ENCODE measurements at regions not wholly inside any gene's neighbourhood (a gene's known extent, or its start where the extent isn't known, plus 50 kb on each side); places are given as distances from the start of the nearest gene placed in this dataset.

GRCh38 chr2:20929721-20930120, 106.8 kb upstream of the LDAH start:
- H3K27me3 ChIP-seq = no peaks in the 10 kb centered on the region
- H3K9me3 ChIP-seq = no peaks in the 10 kb centered on the region
- H3K4me3 ChIP-seq (ENCODE audit: low read depth, low read length) = no peak overlapping the region
- TF ChIP-seq CTCF (IDR thresholded peaks at IDR 0.05; ENCODE audit: low read depth, low read length) = no peak
- peaks cover 17% of the 10 kb centered on the region for H3K4me1 ChIP-seq
- H3K36me3 ChIP-seq = no peaks in the 10 kb centered on the region
- no peak for DNase-seq

- Histone ChIP-seq H3K4me3 (ENCODE audit: low read depth, low read length) (no peak overlapping the region), H3K27me3 (no peaks in the 10 kb centered on the region), H3K36me3 (no peaks in the 10 kb centered on the region), H3K4me1 (peaks cover 10% of the 10 kb centered on the region), H3K9me3 (no peaks in the 10 kb centered on the region)
- no peak for TF ChIP-seq CTCF (IDR thresholded peaks at IDR 0.05; ENCODE audit: low read depth, low read length)
- no peak for DNase-seq
Observed at GRCh38 chr2:20928617-20929016, 105.7 kb upstream of the LDAH start.

GRCh38 chr2:20925265-20925889, 102.5 kb upstream of the LDAH start:
- no peak for TF ChIP-seq CTCF (IDR thresholded peaks at IDR 0.05; ENCODE audit: low read depth, low read length)
- no peak overlapping the region for H3K4me3 ChIP-seq (ENCODE audit: low read depth, low read length)
- no peaks in the 10 kb centered on the region for H3K4me1 ChIP-seq
- no peaks in the 10 kb centered on the region for H3K27me3 ChIP-seq
- H3K36me3 ChIP-seq = no peaks in the 10 kb centered on the region
- no peaks in the 10 kb centered on the region for H3K9me3 ChIP-seq
- DNase-seq = no peak

- DNase-seq = no peak
- no peak for TF ChIP-seq CTCF (IDR thresholded peaks at IDR 0.05; ENCODE audit: low read depth, low read length)
- Histone ChIP-seq H3K36me3 (no peaks in the 10 kb centered on the region), H3K9me3 (no peaks in the 10 kb centered on the region), H3K27me3 (no peaks in the 10 kb centered on the region), H3K4me1 (peaks cover 6% of the 10 kb centered on the region; the same call in 1 of the 2 replicates), H3K4me3 (ENCODE audit: low read depth, low read length) (no peak overlapping the region)
Observed at GRCh38 chr2:20919297-20919800, 96.4 kb upstream of the LDAH start.

- no peak overlapping the region for H3K4me3 ChIP-seq (ENCODE audit: low read depth, low read length)
- no peak for TF ChIP-seq CTCF (IDR thresholded peaks at IDR 0.05; ENCODE audit: low read depth, low read length)
- peak; percentile 48 for DNase-seq
- no peaks in the 10 kb centered on the region for H3K36me3 ChIP-seq
- no peaks in the 10 kb centered on the region for H3K9me3 ChIP-seq
- peaks cover 6% of the 10 kb centered on the region; the same call in 1 of the 2 replicates for H3K4me1 ChIP-seq
- H3K27me3 ChIP-seq = no peaks in the 10 kb centered on the region
Observed at GRCh38 chr2:20917719-20918572, 95.0 kb upstream of the LDAH start.

GRCh38 chr2:20917287-20917660, 94.4 kb upstream of the LDAH start:
- Histone ChIP-seq H3K4me1 (peaks cover 6% of the 10 kb centered on the region; the same call in 1 of the 2 replicates), H3K36me3 (no peaks in the 10 kb centered on the region), H3K27me3 (no peaks in the 10 kb centered on the region), H3K9me3 (no peaks in the 10 kb centered on the region), H3K4me3 (ENCODE audit: low read depth, low read length) (no peak overlapping the region)
- DNase-seq = no peak
- TF ChIP-seq CTCF (IDR thresholded peaks at IDR 0.05; ENCODE audit: low read depth, low read length) = no peak
